ENCODE measurements at regions not wholly inside any gene's neighbourhood (a gene's known extent, or its start where the extent isn't known, plus 50 kb on each side); places are given as distances from the start of the nearest gene placed in this dataset.

GRCh38 chr5:38722918-38723317, 122.9 kb upstream of the OSMR start:
- WGBS, 2 experiments (ENCODE audit: extremely low coverage in 1 of 2, insufficient coverage in 1 of 2, insufficient read length in 1 of 2, insufficient replicate concordance in 2 of 2, low coverage in 1 of 2, low lambda C conversion rate in 2 of 2, missing lambda C conversion rate in 1 of 2) = 76% methylated on average over 5 of the region's 5 CpGs; no CpG with 5 or more reads in 1 of the 2 experiments
- H2BK12ac ChIP-seq (ENCODE audit: low read depth, low read length) = 0 out of 2 replicates have a peak overlapping the region, but pooled peaks have one; percentile 5
- no peak for TF ChIP-seq NRF1 (IDR thresholded peaks at IDR 0.05; ENCODE audit: low read depth, low read length)
- TF ChIP-seq CTBP2 (IDR thresholded peaks at IDR 0.05; ENCODE audit: borderline replicate concordance, insufficient read depth, insufficient read length, low read length) = no peak
- TF ChIP-seq CHD2 (IDR thresholded peaks at IDR 0.05; ENCODE audit: low read length) = no peak

More at GRCh38 chr5:38722918-38723317, 122.9 kb upstream of the OSMR start:
- no peak overlapping the region for H2BK15ac ChIP-seq (ENCODE audit: low read length)
- H3K4ac ChIP-seq (replicated peaks; ENCODE audit: insufficient read length, low read depth, low read length) = no peak overlapping the region
- H2BK120ac ChIP-seq (replicated peaks; ENCODE audit: low read depth, low read length) = no peak overlapping the region
- no peak overlapping the region for H3K4me2 ChIP-seq (ENCODE audit: insufficient read depth in 1 of 2, low read depth in 2 of 2, low read length in 2 of 2)
- ChIA-PET CTCF (ENCODE audit: partially characterized antibody) (interaction anchor here (1.0 to 1.9 kb wide), 4 partner anchors 8 to 86 kb away, joined by 3 to 8 read pairs (median 4); no protein-coding TSS in a partner anchor), POLR2A (ENCODE audit: partially characterized antibody) (no interaction called here)
- H3K36me3 ChIP-seq (ENCODE audit: control insufficient read depth in 2 of 4, insufficient read depth in 4 of 4, low read length in 3 of 4) = no peaks in the 10 kb centered on the region
- H2BK20ac ChIP-seq (ENCODE audit: low read length) = no peak overlapping the region
- no peak overlapping the region for H3K27ac ChIP-seq (ENCODE audit: low read depth, low read length)
- H4K20me1 ChIP-seq (replicated peaks in 1 of 2; ENCODE audit: control insufficient read depth in 1 of 2, insufficient read depth in 2 of 2, low read length in 2 of 2) = no peaks in the 10 kb centered on the region
- H2BK5ac ChIP-seq (ENCODE audit: low read depth, low read length) = no peak overlapping the region
- H3K4me1 ChIP-seq (replicated peaks in 1 of 4; ENCODE audit: control insufficient read depth in 3 of 4, insufficient read depth in 4 of 4, low read length in 3 of 4) = peaks cover 1 to 9% (median 6%) of the 10 kb centered on the region in 4 experiments; a peak in 4 of 7 replicates
- FAIRE-seq (no peak), DNase-seq (ENCODE audit: low read depth in 1 of 2, low spot score in 2 of 2) (no peak)
- no peak overlapping the region for H3K9ac ChIP-seq (replicated peaks in 1 of 4; ENCODE audit: extremely low read depth in 1 of 4, low read depth in 3 of 4, low read length in 3 of 4)
- no peak overlapping the region for H4K5ac ChIP-seq (ENCODE audit: insufficient read length, low read depth, low read length)
- H4K91ac ChIP-seq (replicated peaks; ENCODE audit: insufficient read length, low read length) = no peak overlapping the region
- 0 out of 2 replicates have a peak overlapping the region, but pooled peaks have one; percentile 14 for H2AFZ ChIP-seq (ENCODE audit: low read length)
- no peak overlapping the region for H3K23ac ChIP-seq (ENCODE audit: insufficient read length)
- H3K18ac ChIP-seq (ENCODE audit: extremely low read depth, low read length) = no peak overlapping the region
- H3K23me2 ChIP-seq (ENCODE audit: low read depth, low read length) = no peaks in the 10 kb centered on the region; the same call in 1 of the 2 replicates
- no peak overlapping the region for H3K4me3 ChIP-seq (ENCODE audit: extremely low read depth in 1 of 4, insufficient read depth in 2 of 4, low read depth in 3 of 4, low read length in 4 of 4)
- H4K8ac ChIP-seq (ENCODE audit: extremely low read depth, insufficient read depth, low read length) = no peak overlapping the region
- no peaks in the 10 kb centered on the region for H3K9me3 ChIP-seq (ENCODE audit: insufficient read depth in 2 of 2, low read depth in 1 of 2, low read length in 1 of 2)
- no peaks in the 10 kb centered on the region for H3K79me2 ChIP-seq (ENCODE audit: control insufficient read depth in 1 of 2, insufficient read depth in 2 of 2, low read length in 2 of 2)
- H3K14ac ChIP-seq (ENCODE audit: insufficient read length) = no peak overlapping the region
- H2AK5ac ChIP-seq (ENCODE audit: low read depth, low read length) = no peak overlapping the region
- no peaks in the 10 kb centered on the region for H3K27me3 ChIP-seq (replicated peaks in 1 of 4; ENCODE audit: control insufficient read depth in 3 of 4, extremely low read depth in 1 of 4, insufficient read depth in 3 of 4, low read length in 3 of 4)
- no peak overlapping the region for H3K56ac ChIP-seq (replicated peaks; ENCODE audit: insufficient read length, low read depth, low read length)
- H3K79me1 ChIP-seq (ENCODE audit: low read depth, low read length) = no peaks in the 10 kb centered on the region

Data from H1 (cell line).